ENCODE measurements at regions not wholly inside any gene's neighbourhood (a gene's known extent, or its start where the extent isn't known, plus 50 kb on each side); places are given as distances from the start of the nearest gene placed in this dataset.

GRCh38 chr1:56094168-56094567, 485.2 kb downstream of the PLPP3 start:
- Histone ChIP-seq H4K20me1 (ENCODE audit: insufficient read depth, low read length) (no peaks in the 10 kb centered on the region), H3K4me3 (replicated peaks in 1 of 3; ENCODE audit: insufficient read depth in 1 of 3, low read depth in 2 of 3, low read length in 3 of 3) (no peak overlapping the region), H3K27me3 (ENCODE audit: control insufficient read depth in 1 of 2, insufficient read depth in 2 of 2, low read length in 2 of 2) (no peaks in the 10 kb centered on the region; a peak in 1 of 5 replicates), H3K79me2 (ENCODE audit: insufficient read depth, low read length) (no peaks in the 10 kb centered on the region), H3K9ac (ENCODE audit: insufficient read depth, low read depth, low read length) (no peak overlapping the region), H3K9me3 (ENCODE audit: low read length) (no peaks in the 10 kb centered on the region), H2AFZ (ENCODE audit: low read length) (no peak overlapping the region), H3K4me2 (ENCODE audit: low read depth, low read length) (no peak overlapping the region), H3K27ac (ENCODE audit: extremely low read length, insufficient read depth, low read length) (no peak overlapping the region), H3K4me1 (ENCODE audit: insufficient read depth, low read length) (no peaks in the 10 kb centered on the region), H3K36me3 (replicated peaks in 1 of 2; ENCODE audit: control insufficient read depth in 1 of 2, insufficient read depth in 2 of 2, low read length in 2 of 2) (no peaks in the 10 kb centered on the region)
- no peak for TF ChIP-seq IRF1 (CRISPR knock-in tag; IDR thresholded peaks at IDR 0.05; ENCODE audit: low read depth)
- no peak for TF ChIP-seq ZNF121 (CRISPR knock-in tag; IDR thresholded peaks at IDR 0.05)
- TF ChIP-seq, protein P1, sequence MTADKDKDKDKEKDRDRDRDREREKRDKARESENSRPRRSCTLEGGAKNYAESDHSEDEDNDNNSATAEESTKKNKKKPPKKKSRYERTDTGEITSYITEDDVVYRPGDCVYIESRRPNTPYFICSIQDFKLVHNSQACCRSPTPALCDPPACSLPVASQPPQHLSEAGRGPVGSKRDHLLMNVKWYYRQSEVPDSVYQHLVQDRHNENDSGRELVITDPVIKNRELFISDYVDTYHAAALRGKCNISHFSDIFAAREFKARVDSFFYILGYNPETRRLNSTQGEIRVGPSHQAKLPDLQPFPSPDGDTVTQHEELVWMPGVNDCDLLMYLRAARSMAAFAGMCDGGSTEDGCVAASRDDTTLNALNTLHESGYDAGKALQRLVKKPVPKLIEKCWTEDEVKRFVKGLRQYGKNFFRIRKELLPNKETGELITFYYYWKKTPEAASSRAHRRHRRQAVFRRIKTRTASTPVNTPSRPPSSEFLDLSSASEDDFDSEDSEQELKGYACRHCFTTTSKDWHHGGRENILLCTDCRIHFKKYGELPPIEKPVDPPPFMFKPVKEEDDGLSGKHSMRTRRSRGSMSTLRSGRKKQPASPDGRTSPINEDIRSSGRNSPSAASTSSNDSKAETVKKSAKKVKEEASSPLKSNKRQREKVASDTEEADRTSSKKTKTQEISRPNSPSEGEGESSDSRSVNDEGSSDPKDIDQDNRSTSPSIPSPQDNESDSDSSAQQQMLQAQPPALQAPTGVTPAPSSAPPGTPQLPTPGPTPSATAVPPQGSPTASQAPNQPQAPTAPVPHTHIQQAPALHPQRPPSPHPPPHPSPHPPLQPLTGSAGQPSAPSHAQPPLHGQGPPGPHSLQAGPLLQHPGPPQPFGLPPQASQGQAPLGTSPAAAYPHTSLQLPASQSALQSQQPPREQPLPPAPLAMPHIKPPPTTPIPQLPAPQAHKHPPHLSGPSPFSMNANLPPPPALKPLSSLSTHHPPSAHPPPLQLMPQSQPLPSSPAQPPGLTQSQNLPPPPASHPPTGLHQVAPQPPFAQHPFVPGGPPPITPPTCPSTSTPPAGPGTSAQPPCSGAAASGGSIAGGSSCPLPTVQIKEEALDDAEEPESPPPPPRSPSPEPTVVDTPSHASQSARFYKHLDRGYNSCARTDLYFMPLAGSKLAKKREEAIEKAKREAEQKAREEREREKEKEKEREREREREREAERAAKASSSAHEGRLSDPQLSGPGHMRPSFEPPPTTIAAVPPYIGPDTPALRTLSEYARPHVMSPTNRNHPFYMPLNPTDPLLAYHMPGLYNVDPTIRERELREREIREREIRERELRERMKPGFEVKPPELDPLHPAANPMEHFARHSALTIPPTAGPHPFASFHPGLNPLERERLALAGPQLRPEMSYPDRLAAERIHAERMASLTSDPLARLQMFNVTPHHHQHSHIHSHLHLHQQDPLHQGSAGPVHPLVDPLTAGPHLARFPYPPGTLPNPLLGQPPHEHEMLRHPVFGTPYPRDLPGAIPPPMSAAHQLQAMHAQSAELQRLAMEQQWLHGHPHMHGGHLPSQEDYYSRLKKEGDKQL (CRISPR knock-in tag; IDR thresholded peaks at IDR 0.05; ENCODE audit: low read depth), result no peak
- 57% methylated on average over 3 of the region's 3 CpGs for WGBS (ENCODE audit: low lambda C conversion rate)
- POLR2A ChIA-PET, result no interaction called here
- ATAC-seq (no peak), DNase-seq (ENCODE audit: low spot score) (no peak), FAIRE-seq (no peak)
- CTCF ChIA-PET (ENCODE audit: low intra/inter-chr PET ratio, low total read pairs), result no interaction called here
- BruUV-seq (replicated peaks), result no TSS peak
- intact Hi-C loops (cut with micrococcal nuclease; ENCODE audit: unreplicated experiment) (no loop called here), in situ Hi-C loops (cut with HindIII; ENCODE audit: extremely low pct_ligation_motif_present, low pct_unique_long_range_greater_than_20kb) (no loop called here)
